AG10803 (cell line): ENCODE measurements at regions not wholly inside any gene's neighbourhood (a gene's known extent, or its start where the extent isn't known, plus 50 kb on each side); places are given as distances from the start of the nearest gene placed in this dataset.

ENCODE experiments used
- DNase-seq: peaks from one replicate; pipeline ENCODE4 v3.0.0; 2010; ENCODE audit warnings: low read depth
- H3K4me3 ChIP-seq: 2 replicates; pipeline ENCODE4 v1.5.1; 2011; ENCODE audit warnings: mild to moderate bottlenecking, low read length, control low read depth
- CTCF ChIP-seq: conservative IDR thresholded peaks from 2 replicates; pipeline ENCODE4 v1.5.1; 2011; ENCODE audit warnings: mild to moderate bottlenecking, low read length, control low read depth, inconsistent platforms

GRCh38 chr11:116698080-116698479, 74.7 kb downstream of the BUD13 start:
- TF ChIP-seq CTCF = no peak
- no peak overlapping the region for H3K4me3 ChIP-seq
- no peak for DNase-seq

- no peak for DNase-seq
- no peak for TF ChIP-seq CTCF
- H3K4me3 ChIP-seq = no peak overlapping the region
Measured at GRCh38 chr11:116697639-116698038, 75.1 kb downstream of the BUD13 start.

GRCh38 chr11:116697011-116697410, 75.8 kb downstream of the BUD13 start:
- no peak for DNase-seq
- no peak overlapping the region for H3K4me3 ChIP-seq
- TF ChIP-seq CTCF = no peak

GRCh38 chr11:116696381-116696941, 76.3 kb downstream of the BUD13 start:
- TF ChIP-seq CTCF = no peak
- no peak overlapping the region for H3K4me3 ChIP-seq
- peak; percentile 8 for DNase-seq

GRCh38 chr11:116695657-116696254, 77.0 kb downstream of the BUD13 start:
- H3K4me3 ChIP-seq = no peak overlapping the region
- no peak for TF ChIP-seq CTCF
- DNase-seq = no peak

GRCh38 chr11:116694815-116695590, 77.8 kb downstream of the BUD13 start:
- no peak overlapping the region for H3K4me3 ChIP-seq
- no peak for TF ChIP-seq CTCF
- no peak for DNase-seq

- no peak overlapping the region for H3K4me3 ChIP-seq
- DNase-seq = no peak
- TF ChIP-seq CTCF = no peak
Measured at GRCh38 chr11:116694349-116694725, 78.5 kb downstream of the BUD13 start.
